HEK293 (cell line): ENCODE measurements at regions not wholly inside any gene's neighbourhood (a gene's known extent, or its start where the extent isn't known, plus 50 kb on each side); places are given as distances from the start of the nearest gene placed in this dataset.

Experiments
- CTCF ChIA-PET: fragments of 350-600 bp; formaldehyde crosslinking; extraction: SDS; loops from one replicate; lab custom pipeline; 2021; ENCODE audit warnings: antibody characterized with exemption; lab: Yijun Ruan, JAX
- POLR2A ChIA-PET: fragments of 300-600 bp; formaldehyde crosslinking; extraction: SDS; loops from one replicate; lab custom pipeline; 2020; ENCODE audit warnings: antibody characterized with exemption, inconsistent platforms; lab: Yijun Ruan, JAX
- H3K27ac ChIP-seq: fragments of 200-500 bp; sonication (Bioruptor generic); 2 replicates; pipeline ENCODE4 v1.5.1; 2014; ENCODE audit warnings: low read depth, low read length, control low read depth, inconsistent platforms; ENCODE audit errors: extremely low read depth
- H3K36me3 ChIP-seq, 2 experiments: fragments of 200-500 bp in 1 of 2; sonication (Bioruptor generic) in 1 of 2; 1 replicate in 1 of 2; 2 replicates in 1 of 2; pipeline ENCODE4 v1.5.1; 2014 to 2017; ENCODE audit warnings: inconsistent platforms in 2 of 2, low read length in 2 of 2; ENCODE audit not compliant: control insufficient read depth in 2 of 2, insufficient read depth in 1 of 2
- H3K4me1 ChIP-seq: fragments of 200-500 bp; sonication (Bioruptor generic); 2 replicates; pipeline ENCODE4 v1.5.1; 2014; ENCODE audit warnings: mild to moderate bottlenecking, low read length, inconsistent platforms; ENCODE audit not compliant: control insufficient read depth, insufficient read depth
- H3K4me3 ChIP-seq: 2 replicates; pipeline ENCODE4 v1.5.1; 2011; ENCODE audit warnings: low read depth, mild to moderate bottlenecking, control low read depth, low read length, moderate library complexity
- H3K9me3 ChIP-seq: fragments of 200-500 bp; sonication (Bioruptor generic); 2 replicates; pipeline ENCODE4 v1.5.1; 2014; ENCODE audit warnings: low read depth, low read length, inconsistent platforms; ENCODE audit not compliant: control insufficient read depth, insufficient read depth
- GLIS2 ChIP-seq: fragments of 450-650 bp; formaldehyde crosslinking; IDR thresholded peaks from 2 replicates; pipeline ENCODE4 v1.5.1; 2016; ENCODE audit warnings: missing biosample characterization, missing genetic modification characterization
- HOXA7 ChIP-seq: sonication (generic); formaldehyde crosslinking; IDR thresholded peaks from 2 replicates; pipeline ENCODE4 v1.8.1; 2022; ENCODE audit warnings: missing genetic modification reagents, borderline replicate concordance
- KLF8 ChIP-seq: fragments of 450-650 bp; formaldehyde crosslinking; IDR thresholded peaks from 2 replicates; pipeline ENCODE4 v1.5.1; 2016; ENCODE audit warnings: missing biosample characterization, missing genetic modification characterization
- RBAK ChIP-seq: fragments of 450-650 bp; formaldehyde crosslinking; IDR thresholded peaks from 2 replicates; pipeline ENCODE4 v1.5.1; 2016; ENCODE audit warnings: missing biosample characterization, missing genetic modification characterization
- REPIN1 ChIP-seq: fragments of 450-650 bp; formaldehyde crosslinking; IDR thresholded peaks from 2 replicates; pipeline ENCODE4 v1.5.1; 2017; ENCODE audit warnings: missing biosample characterization, missing genetic modification characterization, low read depth
- ZBTB1 ChIP-seq: fragments of 450-650 bp; formaldehyde crosslinking; IDR thresholded peaks from 2 replicates; pipeline ENCODE4 v1.5.1; 2016; ENCODE audit warnings: missing biosample characterization, missing genetic modification characterization
- ZFHX2 ChIP-seq: fragments of 450-650 bp; formaldehyde crosslinking; conservative IDR thresholded peaks from 2 replicates; pipeline ENCODE4 v1.5.1; 2016; ENCODE audit warnings: missing biosample characterization, missing genetic modification characterization
- ZFP41 ChIP-seq: fragments of 450-650 bp; formaldehyde crosslinking; IDR thresholded peaks from 2 replicates; pipeline ENCODE4 v1.5.1; 2016; ENCODE audit warnings: missing biosample characterization, missing genetic modification characterization, borderline replicate concordance
- ZNF133 ChIP-seq: fragments of 450-650 bp; formaldehyde crosslinking; IDR thresholded peaks from 2 replicates; pipeline ENCODE4 v1.5.1; 2016; ENCODE audit warnings: missing biosample characterization, missing genetic modification characterization
- ZNF302 ChIP-seq: fragments of 450-650 bp; formaldehyde crosslinking; IDR thresholded peaks from 2 replicates; pipeline ENCODE4 v1.5.1; 2016; ENCODE audit warnings: missing biosample characterization, missing genetic modification characterization, low read depth
- ZNF335 ChIP-seq: fragments of 450-650 bp; formaldehyde crosslinking; conservative IDR thresholded peaks from 2 replicates; pipeline ENCODE4 v1.5.1; 2016; ENCODE audit warnings: missing biosample characterization, missing genetic modification characterization
- ZNF341 ChIP-seq: fragments of 450-650 bp; formaldehyde crosslinking; IDR thresholded peaks from 2 replicates; pipeline ENCODE4; 2016; ENCODE audit warnings: low read depth, missing biosample characterization, missing genetic modification characterization
- ZNF48 ChIP-seq: fragments of 450-650 bp; formaldehyde crosslinking; IDR thresholded peaks from 2 replicates; pipeline ENCODE4 v1.5.1; 2016; ENCODE audit warnings: missing biosample characterization, missing genetic modification characterization
- ZNF501 ChIP-seq: fragments of 450-650 bp; formaldehyde crosslinking; IDR thresholded peaks from 2 replicates; pipeline ENCODE4 v1.5.1; 2016; ENCODE audit warnings: missing biosample characterization, missing genetic modification characterization
- ZNF514 ChIP-seq: fragments of 450-650 bp; formaldehyde crosslinking; IDR thresholded peaks from 2 replicates; pipeline ENCODE4 v1.5.1; 2016; ENCODE audit warnings: missing biosample characterization, missing genetic modification characterization
- ZNF549 ChIP-seq: fragments of 450-650 bp; IDR thresholded peaks from 2 replicates; pipeline ENCODE4 v1.5.1; 2018; ENCODE audit warnings: missing biosample characterization, missing genetic modification characterization, mild to moderate bottlenecking, inconsistent platforms, moderate library complexity
- ZNF571 ChIP-seq: fragments of 450-650 bp; formaldehyde crosslinking; IDR thresholded peaks from 2 replicates; pipeline ENCODE4 v1.5.0; 2017; ENCODE audit warnings: missing biosample characterization, missing genetic modification characterization
- ZNF621 ChIP-seq: fragments of 450-650 bp; formaldehyde crosslinking; IDR thresholded peaks from 2 replicates; pipeline ENCODE4 v1.5.1; 2017; ENCODE audit warnings: missing biosample characterization, missing genetic modification characterization
- ZNF677 ChIP-seq: fragments of 450-650 bp; IDR thresholded peaks from 2 replicates; pipeline ENCODE4 v1.5.0; 2018; ENCODE audit warnings: missing biosample characterization, mild to moderate bottlenecking, missing genetic modification characterization, moderate library complexity
- ZNF707 ChIP-seq: fragments of 450-650 bp; formaldehyde crosslinking; IDR thresholded peaks from 2 replicates; pipeline ENCODE4 v1.5.1; 2016; ENCODE audit warnings: missing biosample characterization, missing genetic modification characterization
- ZNF747 ChIP-seq: fragments of 450-650 bp; formaldehyde crosslinking; IDR thresholded peaks from 2 replicates; pipeline ENCODE4 v1.5.1; 2016; ENCODE audit warnings: missing biosample characterization, missing genetic modification characterization
- TF ChIP-seq, protein P1 (sequence below): fragments of 450-650 bp; formaldehyde crosslinking; IDR thresholded peaks from 2 replicates; pipeline ENCODE4 v1.5.1; 2016; ENCODE audit warnings: missing biosample characterization, missing genetic modification characterization
- TF ChIP-seq, protein P2 (sequence below): fragments of 450-650 bp; formaldehyde crosslinking; IDR thresholded peaks from 2 replicates; pipeline ENCODE4 v1.5.1; 2016; ENCODE audit warnings: missing biosample characterization, missing genetic modification characterization
- TF ChIP-seq, protein P3 (sequence below): fragments of 450-650 bp; formaldehyde crosslinking; optimal IDR thresholded peaks from 2 replicates; pipeline ENCODE3; 2016; ENCODE audit warnings: missing biosample characterization, mild to moderate bottlenecking, missing genetic modification characterization
- TF ChIP-seq, protein P4 (sequence below): fragments of 450-650 bp; formaldehyde crosslinking; IDR thresholded peaks from 2 replicates; pipeline ENCODE4 v1.5.1; 2016; ENCODE audit warnings: missing biosample characterization, missing genetic modification characterization
- TF ChIP-seq, protein P5 (sequence below): fragments of 450-650 bp; formaldehyde crosslinking; IDR thresholded peaks from 2 replicates; pipeline ENCODE4 v1.5.1; 2016; ENCODE audit warnings: missing biosample characterization, missing genetic modification characterization

DNA sequence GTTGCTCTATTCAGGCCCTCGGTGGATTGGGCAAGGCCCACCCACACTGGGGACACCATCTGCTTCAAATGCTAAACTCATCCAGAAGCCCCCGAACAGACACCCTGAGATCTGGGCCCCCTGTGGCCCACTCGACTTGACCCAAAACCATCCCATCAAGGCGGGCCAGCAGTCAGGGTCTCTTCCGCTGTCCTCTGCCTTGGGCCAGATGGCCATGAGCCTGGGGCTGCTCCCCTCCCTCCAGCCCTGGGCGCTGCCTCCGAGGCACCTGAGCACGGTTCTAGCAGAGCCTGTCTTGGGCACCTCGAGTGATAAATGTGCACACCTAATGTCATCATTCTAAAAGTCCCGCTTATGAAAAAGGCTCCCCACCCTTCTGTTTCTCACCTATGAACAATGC lies 449.4 kb downstream of the TCERG1L start (continued):
- TF ChIP-seq, protein P1, sequence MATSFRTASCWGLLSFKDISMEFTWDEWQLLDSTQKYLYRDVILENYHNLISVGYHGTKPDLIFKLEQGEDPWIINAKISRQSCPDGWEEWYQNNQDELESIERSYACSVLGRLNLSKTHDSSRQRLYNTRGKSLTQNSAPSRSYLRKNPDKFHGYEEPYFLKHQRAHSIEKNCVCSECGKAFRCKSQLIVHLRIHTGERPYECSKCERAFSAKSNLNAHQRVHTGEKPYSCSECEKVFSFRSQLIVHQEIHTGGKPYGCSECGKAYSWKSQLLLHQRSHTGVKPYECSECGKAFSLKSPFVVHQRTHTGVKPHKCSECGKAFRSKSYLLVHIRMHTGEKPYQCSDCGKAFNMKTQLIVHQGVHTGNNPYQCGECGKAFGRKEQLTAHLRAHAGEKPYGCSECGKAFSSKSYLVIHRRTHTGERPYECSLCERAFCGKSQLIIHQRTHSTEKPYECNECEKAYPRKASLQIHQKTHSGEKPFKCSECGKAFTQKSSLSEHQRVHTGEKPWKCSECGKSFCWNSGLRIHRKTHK (tag by site-specific recombination), result no peak
- TF ChIP-seq ZNF341 (tag by site-specific recombination), result no peak
- TF ChIP-seq REPIN1 (tag by site-specific recombination), result no peak
- TF ChIP-seq, all 188 proteins: peak for 0

DNA sequence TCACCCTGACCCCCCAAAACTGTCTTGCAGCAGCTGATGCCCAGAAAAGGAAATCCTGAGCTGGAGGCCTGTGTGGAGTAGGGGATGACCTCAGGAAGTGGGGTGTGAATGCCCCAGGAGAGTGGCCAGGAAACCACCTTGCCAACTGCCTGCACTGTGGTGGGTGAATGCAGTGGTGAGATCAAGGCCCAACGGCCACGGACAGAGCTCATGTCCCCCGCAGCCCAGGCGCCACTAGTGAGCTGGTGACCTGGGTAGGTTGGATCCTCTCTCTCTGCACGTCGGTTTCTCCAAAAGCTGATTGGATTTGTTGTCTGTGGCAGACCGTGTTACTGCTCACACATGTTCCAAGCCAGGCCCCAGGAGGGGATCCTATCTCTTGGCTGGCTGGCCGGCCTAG lies 448.9 kb downstream of the TCERG1L start:
- no peaks in the 10 kb centered on the region for H3K36me3 ChIP-seq
- H3K9me3 ChIP-seq, result no peaks in the 10 kb centered on the region
- H3K4me3 ChIP-seq, result no peak overlapping the region
- H3K4me1 ChIP-seq, result no peaks in the 10 kb centered on the region
- H3K27ac ChIP-seq, result no peak overlapping the region
- TF ChIP-seq ZFHX2 (no peak), ZNF335 (no peak), ZNF747 (no peak), ZNF48 (no peak), ZNF621 (tag by site-specific recombination) (no peak), KLF8 (tag by site-specific recombination) (no peak), GLIS2 (tag by site-specific recombination) (no peak), ZFP41 (tag by site-specific recombination) (no peak), ZNF133 (tag by site-specific recombination) (no peak)
- TF ChIP-seq, protein P2, sequence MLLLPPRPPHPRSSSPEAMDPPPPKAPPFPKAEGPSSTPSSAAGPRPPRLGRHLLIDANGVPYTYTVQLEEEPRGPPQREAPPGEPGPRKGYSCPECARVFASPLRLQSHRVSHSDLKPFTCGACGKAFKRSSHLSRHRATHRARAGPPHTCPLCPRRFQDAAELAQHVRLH (tag by site-specific recombination), result no peak
- CTCF ChIA-PET, result no interaction called here
- POLR2A ChIA-PET, result no interaction called here

DNA sequence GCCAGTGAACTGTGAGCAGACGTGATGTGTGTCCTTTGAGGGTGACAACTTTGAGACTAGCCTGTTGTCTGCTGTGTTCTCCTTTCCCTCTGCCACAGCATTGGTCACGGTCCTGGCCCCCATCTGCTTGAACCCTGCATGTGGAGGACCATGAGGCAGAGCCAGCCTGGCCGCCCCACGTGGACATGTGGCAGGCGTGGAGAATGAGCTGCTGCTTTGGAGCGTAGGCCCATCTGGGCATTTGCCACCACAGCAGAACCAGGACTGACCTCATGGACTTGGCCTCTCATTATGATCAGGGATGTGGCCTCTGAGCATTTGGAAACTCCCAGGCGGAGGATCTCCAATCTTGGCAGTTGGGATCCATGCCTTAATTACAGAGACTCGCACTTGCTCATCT lies 448.5 kb downstream of the TCERG1L start:
- TF ChIP-seq ZBTB1 (tag by site-specific recombination) (no peak), ZNF302 (tag by site-specific recombination) (no peak), ZNF549 (tag by site-specific recombination) (no peak), ZNF501 (tag by site-specific recombination) (no peak), ZNF514 (tag by site-specific recombination) (no peak)
- H3K9me3 ChIP-seq, result no peaks in the 10 kb centered on the region
- ChIA-PET POLR2A (no interaction called here), CTCF (no interaction called here)
- H3K4me1 ChIP-seq, result no peaks in the 10 kb centered on the region
- no peak overlapping the region for H3K4me3 ChIP-seq
- H3K27ac ChIP-seq, result no peak overlapping the region
- no peaks in the 10 kb centered on the region for H3K36me3 ChIP-seq

DNA sequence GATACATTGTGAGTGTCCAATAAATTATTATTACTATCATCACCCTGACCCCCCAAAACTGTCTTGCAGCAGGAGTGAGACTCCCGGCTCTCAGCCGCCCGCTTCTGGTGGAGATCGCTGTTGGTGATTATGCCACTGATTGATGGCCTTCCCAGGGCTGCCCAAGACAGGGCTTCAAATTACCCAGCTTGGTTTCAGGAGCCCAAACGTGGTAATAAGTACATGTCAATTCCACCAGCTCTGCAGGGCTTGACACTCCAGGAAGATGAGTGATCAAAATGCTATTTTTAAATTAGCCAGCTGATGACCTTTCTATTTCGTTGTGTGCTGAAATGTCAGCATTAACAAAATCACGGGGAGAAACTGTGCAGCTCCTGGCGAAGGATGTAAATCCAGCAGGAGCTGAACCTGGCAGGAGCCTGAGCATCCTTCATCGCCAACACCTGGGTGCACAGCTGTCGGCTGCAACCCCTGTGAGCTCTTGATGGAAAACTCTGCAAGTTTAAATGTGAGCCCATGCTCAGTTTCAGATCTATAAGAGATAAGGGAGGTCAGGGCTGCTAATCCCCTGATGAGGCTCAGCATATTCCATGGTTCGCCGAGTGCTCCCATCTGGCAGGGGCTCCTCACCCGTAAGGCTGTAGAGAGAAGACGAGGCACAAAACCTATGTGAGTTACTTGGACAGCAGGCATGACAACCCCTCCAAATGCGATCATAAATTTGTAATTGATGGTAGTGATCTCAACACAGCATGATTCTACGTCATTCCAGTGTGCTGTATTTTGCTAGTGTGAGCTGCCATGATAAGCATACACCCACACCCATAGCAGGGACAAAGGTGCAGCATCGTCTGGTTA lies 446.3 kb downstream of the TCERG1L start:
- ChIA-PET POLR2A (no interaction called here), CTCF (no interaction called here)
- no peak for TF ChIP-seq ZNF571 (tag by site-specific recombination)
- TF ChIP-seq HOXA7, result no peak
- TF ChIP-seq, protein P3, sequence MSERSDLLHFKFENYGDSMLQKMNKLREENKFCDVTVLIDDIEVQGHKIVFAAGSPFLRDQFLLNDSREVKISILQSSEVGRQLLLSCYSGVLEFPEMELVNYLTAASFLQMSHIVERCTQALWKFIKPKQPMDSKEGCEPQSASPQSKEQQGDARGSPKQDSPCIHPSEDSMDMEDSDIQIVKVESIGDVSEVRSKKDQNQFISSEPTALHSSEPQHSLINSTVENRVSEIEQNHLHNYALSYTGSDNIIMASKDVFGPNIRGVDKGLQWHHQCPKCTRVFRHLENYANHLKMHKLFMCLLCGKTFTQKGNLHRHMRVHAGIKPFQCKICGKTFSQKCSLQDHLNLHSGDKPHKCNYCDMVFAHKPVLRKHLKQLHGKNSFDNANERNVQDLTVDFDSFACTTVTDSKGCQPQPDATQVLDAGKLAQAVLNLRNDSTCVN (tag by site-specific recombination), result no peak
- no peak for TF ChIP-seq ZNF501 (tag by site-specific recombination)
- no peak for TF ChIP-seq RBAK (tag by site-specific recombination)
- TF ChIP-seq ZNF707 (tag by site-specific recombination), result no peak
- TF ChIP-seq, protein P4, sequence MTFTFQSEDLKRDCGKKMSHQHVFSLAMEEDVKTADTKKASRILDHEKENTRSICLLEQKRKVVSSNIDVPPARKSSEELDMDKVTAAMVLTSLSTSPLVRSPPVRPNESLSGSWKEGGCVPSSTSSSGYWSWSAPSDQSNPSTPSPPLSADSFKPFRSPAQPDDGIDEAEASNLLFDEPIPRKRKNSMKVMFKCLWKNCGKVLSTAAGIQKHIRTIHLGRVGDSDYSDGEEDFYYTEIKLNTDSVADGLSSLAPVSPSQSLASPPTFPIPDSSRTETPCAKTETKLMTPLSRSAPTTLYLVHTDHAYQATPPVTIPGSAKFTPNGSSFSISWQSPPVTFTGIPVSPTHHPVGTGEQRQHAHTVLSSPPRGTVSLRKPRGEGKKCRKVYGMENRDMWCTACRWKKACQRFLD (tag by site-specific recombination), result no peak
- TF ChIP-seq ZNF677 (tag by site-specific recombination), result no peak
- TF ChIP-seq, protein P5, sequence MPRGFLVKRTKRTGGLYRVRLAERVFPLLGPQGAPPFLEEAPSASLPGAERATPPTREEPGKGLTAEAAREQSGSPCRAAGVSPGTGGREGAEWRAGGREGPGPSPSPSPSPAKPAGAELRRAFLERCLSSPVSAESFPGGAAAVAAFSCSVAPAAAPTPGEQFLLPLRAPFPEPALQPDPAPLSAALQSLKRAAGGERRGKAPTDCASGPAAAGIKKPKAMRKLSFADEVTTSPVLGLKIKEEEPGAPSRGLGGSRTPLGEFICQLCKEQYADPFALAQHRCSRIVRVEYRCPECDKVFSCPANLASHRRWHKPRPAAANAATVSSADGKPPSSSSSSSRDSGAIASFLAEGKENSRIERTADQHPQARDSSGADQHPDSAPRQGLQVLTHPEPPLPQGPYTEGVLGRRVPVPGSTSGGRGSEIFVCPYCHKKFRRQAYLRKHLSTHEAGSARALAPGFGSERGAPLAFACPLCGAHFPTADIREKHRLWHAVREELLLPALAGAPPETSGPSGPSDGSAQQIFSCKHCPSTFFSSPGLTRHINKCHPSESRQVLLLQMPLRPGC, result no peak
- TF ChIP-seq, all 188 proteins: peak for 0

More for the DNA sequence above, 446.3 kb downstream of the TCERG1L start:
- no peaks in the 10 kb centered on the region for H3K9me3 ChIP-seq
- H3K27ac ChIP-seq, result no peak overlapping the region
- H3K36me3 ChIP-seq, result no peaks in the 10 kb centered on the region
- no peaks in the 10 kb centered on the region for H3K4me1 ChIP-seq
- no peak overlapping the region for H3K4me3 ChIP-seq
